ENCODE measurements at regions not wholly inside any gene's neighbourhood (a gene's known extent, or its start where the extent isn't known, plus 50 kb on each side); places are given as distances from the start of the nearest gene placed in this dataset.

- ATAC-seq (no peak), DNase-seq (ENCODE audit: extremely low read depth in 1 of 4, low spot score in 3 of 4) (no peak), FAIRE-seq (no peak)
- Histone ChIP-seq H3K4me1 (replicated peaks in 1 of 2; ENCODE audit: control insufficient read depth in 2 of 2, insufficient read depth in 2 of 2, low read length in 2 of 2) (no peaks in the 10 kb centered on the region), H3K9ac (ENCODE audit: insufficient read depth in 1 of 2, low read depth in 2 of 2, low read length in 2 of 2) (no peak overlapping the region), H3K79me2 (ENCODE audit: control insufficient read depth, insufficient read depth, low read length) (no peaks in the 10 kb centered on the region), H3K36me3 (ENCODE audit: control insufficient read depth, insufficient read depth, low read length) (no peaks in the 10 kb centered on the region), H3K4me3 (no peak overlapping the region), H3K4me2 (ENCODE audit: insufficient read depth, low read length) (no peak overlapping the region), H3K9me3 (replicated peaks; ENCODE audit: control insufficient read depth, insufficient read depth, low read depth, low read length) (no peaks in the 10 kb centered on the region), H4K20me1 (replicated peaks; ENCODE audit: control insufficient read depth, insufficient read depth, low read length) (no peaks in the 10 kb centered on the region), H3K27ac (ENCODE audit: extremely low read depth, low read depth, low read length) (no peak overlapping the region), H2AFZ (ENCODE audit: low read depth, low read length) (no peak overlapping the region), H3K27me3 (ENCODE audit: control insufficient read depth in 2 of 2, insufficient read depth in 2 of 2, low read length in 2 of 2) (peaks cover 21 to 80% of the 10 kb centered on the region in 2 experiments; a peak in 4 of 5 replicates), H3K9me1 (ENCODE audit: control insufficient read depth, insufficient read depth, low read length) (no peaks in the 10 kb centered on the region)
- WGBS (ENCODE audit: insufficient coverage, low coverage, missing lambda C conversion rate) = 0% methylated on average over 4 of the region's 4 CpGs
- ChIA-PET CTCF (ENCODE audit: low intra/inter-chr PET ratio) (no interaction called here), POLR2A (interaction anchor here (0.7 kb wide), 1 partner anchor 11 kb away, joined by 5 read pairs; no protein-coding TSS in a partner anchor)
- TF ChIP-seq NONO (IDR thresholded peaks at IDR 0.05; ENCODE audit: low read depth in 2 of 2, low read length in 1 of 2) (no peak), NKRF (IDR thresholded peaks at IDR 0.05; ENCODE audit: borderline replicate concordance) (no peak), ZNF41 (CRISPR knock-in tag; conservative IDR thresholded peaks at IDR 0.05) (no peak), TFAM (CRISPR knock-in tag; conservative IDR thresholded peaks at IDR 0.05) (no peak), E2F4 (CRISPR knock-in tag; IDR thresholded peaks at IDR 0.05; ENCODE audit: low read depth) (no peak), NR0B1 (IDR thresholded peaks at IDR 0.05; ENCODE audit: partially characterized antibody) (no peak), THAP12 (CRISPR knock-in tag; IDR thresholded peaks at IDR 0.05) (no peak), E2F5 (CRISPR knock-in tag; IDR thresholded peaks at IDR 0.05) (no peak), ZNF175 (CRISPR knock-in tag; IDR thresholded peaks at IDR 0.05; ENCODE audit: low read depth) (no peak)
- BruUV-seq (replicated peaks) = no TSS peak
- intact Hi-C loops (cut with micrococcal nuclease) (no loop called here), in situ Hi-C loops (cut with MboI) (no loop called here)
Observed at GRCh38 chr17:77641718-77642117, 316.8 kb upstream of the TNRC6C start.
